HG03139 (cell line): ENCODE measurements at regions not wholly inside any gene's neighbourhood (a gene's known extent, or its start where the extent isn't known, plus 50 kb on each side); places are given as distances from the start of the nearest gene placed in this dataset.
"Not testable (repeated sequence)": the region's sequence is repeated elsewhere in the genome, so short reads cannot be mapped to it uniquely, and the experiment has no call there.

Source experiments
- ATAC-seq: cut with Tn5 transposase; IDR thresholded peaks from one replicate; pipeline ENCODE4 v1.9.1; 2021; ENCODE audit not compliant: unreplicated experiment

DNA sequence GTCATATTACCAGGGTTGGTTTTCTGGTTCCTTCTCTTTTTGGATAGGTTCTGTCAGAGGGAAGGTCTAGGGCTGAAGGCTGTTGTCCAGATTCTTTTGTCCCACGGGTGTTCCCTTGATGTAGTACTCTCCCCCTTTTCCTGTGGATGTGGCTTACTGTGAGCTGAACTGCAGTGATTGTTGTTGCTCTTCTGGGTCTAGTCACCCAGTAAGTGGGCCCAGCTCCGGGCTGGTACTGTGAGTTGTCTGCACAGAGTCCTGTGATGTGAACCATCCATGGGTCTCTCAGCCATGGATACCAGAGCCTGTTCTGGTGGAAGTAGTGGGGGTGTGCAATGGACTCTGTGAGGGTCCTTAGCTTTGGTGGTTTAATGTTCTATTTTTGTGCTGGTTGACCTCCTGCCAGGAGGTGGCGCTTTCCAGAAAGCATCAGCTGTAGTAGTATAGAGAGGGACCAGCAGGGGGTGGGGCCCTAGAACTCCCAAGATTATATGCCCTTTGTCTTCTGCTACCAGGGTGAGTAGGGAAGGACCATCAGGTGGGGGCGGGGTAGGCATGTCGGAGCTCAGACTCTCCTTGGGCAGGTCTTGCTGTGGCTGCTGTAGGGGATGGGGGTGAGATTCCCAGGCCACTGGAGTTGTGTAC lies 99.4 kb upstream of the CHST15 start:
- ATAC-seq, result not testable (repeated sequence)

DNA sequence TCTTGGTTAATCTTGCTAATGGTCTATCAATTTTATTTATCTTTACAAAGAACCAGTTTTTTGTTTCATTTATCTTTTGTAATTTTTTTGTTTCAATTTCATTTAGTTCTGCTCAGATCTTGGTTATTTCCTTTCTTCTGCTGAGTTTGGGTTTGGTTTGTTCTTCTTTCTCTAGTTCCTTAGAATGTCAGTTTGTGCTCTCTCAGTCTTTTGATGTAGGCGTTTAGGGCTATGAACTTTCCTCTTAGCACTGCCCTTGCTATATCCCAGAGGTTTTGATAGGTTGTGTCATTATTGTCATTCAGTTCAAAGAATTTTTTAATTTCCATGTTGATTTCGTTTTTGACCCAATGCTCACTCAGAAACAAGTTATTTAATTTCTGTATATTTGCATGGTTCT lies 97.1 kb upstream of the CHST15 start:
- not testable (repeated sequence) for ATAC-seq

DNA sequence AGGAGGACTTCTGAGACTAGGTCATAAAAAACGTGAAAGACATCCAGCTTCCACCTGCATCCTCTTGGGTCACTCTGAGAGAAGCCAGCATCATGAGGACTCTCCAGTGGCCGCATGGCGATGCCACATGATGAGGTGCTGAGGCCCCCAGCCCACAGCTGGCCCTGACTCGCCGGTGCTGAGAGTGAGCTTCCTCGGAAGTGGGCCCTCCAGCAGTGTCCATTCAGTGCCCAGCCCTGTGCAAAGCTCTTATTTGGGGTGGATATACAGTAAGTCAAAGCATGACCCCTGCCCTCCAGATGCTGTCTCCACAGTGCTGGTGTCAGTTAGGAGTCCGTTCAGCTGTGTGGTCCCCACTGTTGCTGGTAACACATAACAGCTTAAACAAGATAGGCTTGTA lies 93.6 kb upstream of the CHST15 start:
- no peak for ATAC-seq

DNA sequence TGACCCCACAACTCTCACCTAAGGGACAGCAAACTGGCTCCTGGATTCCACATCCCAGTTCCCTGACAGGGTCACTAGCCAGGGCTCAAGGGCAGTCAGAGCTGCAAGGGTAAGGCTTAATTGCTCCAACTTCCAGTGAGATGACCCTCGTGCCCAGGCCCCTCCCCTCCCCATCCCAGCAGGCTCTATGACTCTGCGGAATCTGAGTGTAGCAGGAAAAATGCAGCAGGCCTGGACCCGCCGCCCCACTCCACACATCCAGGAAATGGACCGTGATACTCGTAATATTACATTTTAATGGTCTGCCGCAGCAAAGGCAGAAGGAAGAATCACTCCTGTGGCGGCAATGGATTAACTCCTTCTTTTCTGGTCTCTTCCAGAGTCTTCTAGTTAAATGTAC lies 91.7 kb upstream of the CHST15 start:
- ATAC-seq, result no peak

DNA sequence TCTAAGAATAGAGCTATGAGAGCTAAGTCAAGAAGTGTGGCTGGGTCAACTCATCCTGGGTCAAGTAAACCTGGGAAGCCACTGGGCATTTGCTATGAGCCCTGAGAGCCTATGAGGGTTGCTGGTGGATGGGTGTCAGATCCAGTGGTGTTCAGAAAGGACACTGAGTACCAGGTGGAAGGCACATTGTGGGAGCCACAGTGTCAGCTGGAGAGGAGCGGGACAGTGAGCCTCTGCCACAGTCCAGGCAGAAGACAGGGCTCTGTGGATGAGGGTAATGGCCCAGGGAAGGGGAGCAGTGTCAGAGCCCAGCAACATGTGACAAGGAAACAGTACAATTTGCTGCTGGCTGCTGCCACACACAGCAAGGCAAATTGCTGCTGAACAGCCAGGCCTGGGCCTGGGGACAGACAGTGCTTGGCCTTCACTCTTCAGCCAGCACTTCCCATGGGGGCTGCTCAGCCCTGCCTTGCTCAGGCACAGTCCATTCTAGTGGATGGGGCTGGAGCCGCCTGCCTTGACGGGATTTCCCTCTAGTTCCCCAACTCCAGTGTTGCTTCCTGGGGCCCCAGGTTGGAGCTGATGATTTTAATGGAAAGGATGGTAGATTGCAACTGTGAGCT lies 90.9 kb upstream of the CHST15 start:
- no peak for ATAC-seq

DNA sequence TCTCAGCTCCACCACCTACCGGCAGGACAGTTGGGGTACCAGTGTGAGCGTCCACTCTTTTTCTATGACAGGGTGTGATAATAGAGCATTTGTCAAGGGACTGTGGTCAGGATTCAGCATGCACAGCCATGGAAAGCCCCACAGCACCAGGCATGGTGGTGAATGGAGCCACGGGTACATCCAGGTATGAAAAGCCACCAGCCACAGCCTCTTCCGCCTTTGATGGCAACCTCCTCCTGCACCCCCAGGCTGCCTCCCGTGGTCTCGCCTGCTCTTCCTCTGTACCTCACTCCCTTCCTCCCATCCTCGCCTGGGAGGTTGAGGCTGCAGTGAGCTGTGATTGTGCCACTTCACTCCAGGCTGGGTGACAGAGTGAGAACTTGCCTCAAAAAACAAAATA lies 90.2 kb upstream of the CHST15 start:
- no peak for ATAC-seq

DNA sequence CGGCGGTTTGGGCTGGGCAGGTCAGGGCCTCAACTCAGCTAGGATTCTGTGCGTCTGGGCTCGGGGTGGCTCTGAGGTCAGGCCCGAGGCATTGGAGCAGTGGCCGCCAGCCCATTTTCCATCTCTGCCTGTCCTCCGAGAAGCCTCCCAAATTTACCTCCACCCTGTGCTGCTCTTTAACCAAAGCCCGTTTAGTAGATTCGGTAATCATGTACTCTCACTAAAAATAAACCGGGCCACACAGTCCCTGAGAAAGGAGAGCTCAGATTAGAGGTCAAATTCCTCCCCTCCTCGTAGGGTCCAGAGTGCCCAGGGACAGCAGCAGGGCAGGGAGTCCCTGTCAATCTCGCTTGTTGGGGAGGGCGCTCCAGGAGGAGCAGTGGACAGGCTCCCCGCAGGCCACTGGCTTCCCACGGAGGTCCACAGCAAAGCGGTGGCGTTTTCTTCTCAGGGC lies 88.7 kb upstream of the CHST15 start:
- ATAC-seq, result no peak

GRCh38 chr10:124181656-124182055 lies 88.3 kb upstream of the CHST15 start:
- no peak for ATAC-seq

DNA sequence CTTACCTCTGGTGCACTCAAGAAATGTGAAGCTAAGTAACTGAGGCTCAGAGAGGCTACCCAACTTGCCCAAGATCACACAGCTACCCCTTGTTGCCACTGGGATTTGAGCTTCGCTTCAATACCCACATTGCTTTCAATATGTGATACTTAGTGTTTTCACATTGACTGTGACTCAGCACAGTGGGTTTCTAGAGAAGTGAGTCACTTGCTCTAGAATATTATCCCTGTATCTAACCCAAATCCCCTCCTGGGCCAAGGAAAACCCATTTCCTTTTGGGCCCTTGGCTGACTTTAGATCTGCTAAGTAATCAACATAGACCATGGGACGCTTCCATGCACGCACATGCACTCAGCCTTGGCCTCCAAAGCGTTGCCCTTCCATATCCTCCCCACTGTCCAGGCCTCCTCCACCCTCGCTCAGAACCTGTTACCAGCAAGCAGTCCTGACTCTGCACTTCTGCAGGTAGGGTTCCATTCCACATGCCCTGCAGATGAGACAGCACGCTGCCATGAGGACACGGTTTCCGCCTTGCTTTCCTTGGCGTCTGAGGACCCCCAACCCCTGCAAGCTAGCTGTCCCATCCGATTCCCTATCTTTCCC lies 87.7 kb upstream of the CHST15 start:
- ATAC-seq, result no peak

- ATAC-seq, result no peak
Observed at GRCh38 chr10:124180044-124180745, 86.8 kb upstream of the CHST15 start.

- ATAC-seq, result no peak
Observed at GRCh38 chr10:124179308-124180043, 86.1 kb upstream of the CHST15 start.

- ATAC-seq, result no peak
Observed at GRCh38 chr10:124177180-124177518, 83.8 kb upstream of the CHST15 start.

- no peak for ATAC-seq
Observed at GRCh38 chr10:124176349-124177179, 83.2 kb upstream of the CHST15 start.

DNA sequence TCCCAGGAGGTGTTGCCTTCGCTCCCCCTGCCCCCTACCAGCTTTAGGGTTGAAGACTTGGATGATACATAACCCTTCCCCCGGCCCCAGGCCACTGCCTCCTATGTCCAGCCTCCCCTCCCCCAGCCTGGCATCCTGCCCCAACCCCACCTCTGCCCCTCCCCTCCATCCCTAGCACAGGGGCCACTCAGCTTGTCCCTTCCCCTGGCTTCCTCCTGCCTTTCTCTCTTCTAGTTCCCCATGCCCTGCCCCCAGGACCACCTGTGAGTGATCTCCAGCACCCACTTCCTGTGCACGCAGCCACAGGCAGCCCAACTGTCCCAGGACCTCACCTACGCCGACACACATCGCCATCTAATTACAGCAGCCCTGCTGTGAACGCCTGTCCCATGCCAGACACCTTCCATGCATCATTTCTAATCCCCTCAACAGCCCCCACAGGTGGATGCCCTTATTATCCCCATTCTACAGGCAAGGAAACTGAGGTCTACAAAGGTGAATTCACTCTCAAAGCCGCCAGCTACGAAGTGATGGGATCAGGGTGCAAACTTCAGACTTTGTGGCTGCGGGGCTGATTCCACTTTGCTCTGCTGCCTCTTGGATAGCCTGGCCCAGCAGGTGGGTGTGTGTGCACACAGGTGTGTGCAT lies 82.4 kb upstream of the CHST15 start:
- ATAC-seq, result no peak

- ATAC-seq, result no peak
Observed at GRCh38 chr10:124174673-124175645, 81.6 kb upstream of the CHST15 start.

DNA sequence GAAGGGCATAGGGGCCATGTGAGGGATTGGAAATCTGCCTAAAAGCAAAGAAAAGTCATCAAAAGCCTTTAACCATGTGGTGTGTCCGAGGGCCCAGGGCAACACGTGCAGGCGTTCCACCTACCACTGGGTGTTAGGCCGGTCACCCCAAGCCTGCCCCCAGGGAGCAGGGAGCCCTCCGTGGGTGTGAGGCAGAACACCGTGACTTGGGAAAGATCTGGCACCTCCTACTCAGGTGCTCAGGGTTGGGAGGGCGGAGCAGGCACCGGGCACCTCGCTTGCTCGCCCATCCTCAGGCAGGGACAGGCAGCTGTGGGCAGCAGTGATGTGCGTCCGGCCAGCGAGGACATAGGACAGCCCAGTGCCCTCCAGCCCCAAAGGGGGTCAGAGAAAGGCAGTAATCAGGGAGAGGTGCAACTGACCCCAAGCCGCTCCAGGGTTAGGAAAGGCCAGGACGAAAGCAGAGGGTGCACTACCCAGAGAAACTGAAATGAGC lies 80.7 kb upstream of the CHST15 start:
- no peak for ATAC-seq

DNA sequence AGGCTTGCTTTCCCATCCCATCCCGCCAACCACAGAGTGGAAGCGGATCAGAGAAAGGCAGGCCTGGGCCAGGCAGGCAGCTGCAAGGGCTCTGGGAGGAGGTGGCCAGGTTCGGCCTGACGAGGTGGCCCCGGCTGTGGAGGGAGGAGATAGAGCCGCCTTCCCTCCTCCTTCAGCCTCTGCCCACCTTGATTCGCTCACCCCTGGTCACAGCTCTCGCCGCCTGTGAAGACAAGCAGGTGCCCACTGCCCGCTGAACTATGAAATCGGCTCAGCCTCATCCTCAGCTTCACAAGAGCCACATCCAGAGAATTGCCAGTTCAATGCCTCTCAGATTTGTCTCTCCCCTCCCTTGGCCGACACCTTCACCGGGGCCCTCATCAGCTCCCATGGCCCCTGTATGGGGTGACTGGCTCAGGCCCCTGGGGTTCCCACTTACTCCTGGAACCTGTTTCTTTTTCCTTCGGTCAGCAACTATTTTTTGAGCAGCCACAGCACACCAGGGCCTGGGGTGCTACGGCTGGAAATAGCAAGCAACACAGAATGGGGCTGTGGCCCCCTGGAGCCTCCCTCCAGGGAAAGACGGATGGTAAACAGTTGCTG lies 80.0 kb upstream of the CHST15 start:
- no peak for ATAC-seq
